Activated gamma-delta T cell treated with Interleukin-2 at 50 U/mL for 16 hours (primary cell): ENCODE measurements at regions not wholly inside any gene's neighbourhood (a gene's known extent, or its start where the extent isn't known, plus 50 kb on each side); places are given as distances from the start of the nearest gene placed in this dataset.
"Not testable (repeated sequence)": the region's sequence is repeated elsewhere in the genome, so short reads cannot be mapped to it uniquely, and the experiment has no call there.

Experiments used
- DNase-seq: peaks from one replicate; pipeline ENCODE4 v3.0.0-alpha.2; 2020

DNA sequence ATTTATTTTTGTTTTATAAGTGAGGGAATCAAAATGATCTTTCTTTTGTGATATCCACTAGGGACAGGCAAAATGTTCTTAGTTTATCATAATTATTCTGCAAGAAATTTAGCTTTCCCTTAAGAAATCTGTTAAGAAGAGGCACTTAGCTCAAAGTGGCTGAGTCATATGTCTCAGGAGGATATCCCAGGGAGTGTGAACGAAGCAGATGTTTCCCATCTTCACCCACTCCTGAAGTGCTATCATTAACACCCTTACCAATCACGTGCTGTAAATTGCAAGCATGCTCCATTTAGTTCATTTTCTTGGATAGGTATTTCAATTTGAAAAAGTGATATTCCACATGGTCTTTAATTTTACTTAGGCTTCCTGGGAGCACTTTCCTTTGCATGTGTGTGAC, 774.3 kb upstream of the TMEFF2 start:
- DNase-seq: no peak

DNA sequence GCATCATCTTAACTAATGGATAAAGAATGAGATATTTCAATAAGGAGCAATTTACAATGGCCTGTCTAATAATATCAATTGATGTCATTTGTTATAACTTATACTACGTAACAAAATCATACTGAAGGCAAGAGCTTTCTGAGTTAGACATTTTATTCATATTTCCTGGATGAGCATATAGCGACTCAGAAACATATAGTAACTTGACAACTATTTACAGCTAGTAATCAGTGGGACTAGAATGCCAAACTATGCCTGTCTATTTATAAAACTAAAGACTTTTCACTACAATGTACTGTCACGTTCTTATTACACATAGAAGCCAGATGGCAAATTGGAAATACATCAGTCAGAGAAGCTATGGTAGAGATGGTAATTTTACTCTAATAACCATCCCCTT, 766.2 kb upstream of the TMEFF2 start:
- DNase-seq: no peak

DNA sequence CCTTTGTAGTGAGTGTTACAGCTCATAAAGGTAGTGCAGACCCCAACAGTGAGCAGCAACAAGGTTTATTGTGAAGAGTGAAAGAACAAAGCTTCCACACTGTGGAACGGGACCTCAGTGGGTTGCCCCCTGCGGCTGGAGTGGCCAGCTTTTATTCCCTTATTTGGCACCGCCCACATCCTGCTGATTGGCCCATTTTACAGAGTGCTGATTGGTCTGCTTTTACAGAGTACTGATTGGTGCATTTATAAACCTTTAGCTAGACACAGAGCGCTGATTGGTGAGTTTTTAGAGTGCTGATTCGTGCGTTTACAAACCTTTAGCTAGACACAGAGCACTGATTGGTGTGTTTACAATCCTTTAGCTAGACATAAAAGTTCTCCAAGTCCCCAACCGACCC, 763.9 kb upstream of the TMEFF2 start:
- DNase-seq: not testable (repeated sequence)

DNA sequence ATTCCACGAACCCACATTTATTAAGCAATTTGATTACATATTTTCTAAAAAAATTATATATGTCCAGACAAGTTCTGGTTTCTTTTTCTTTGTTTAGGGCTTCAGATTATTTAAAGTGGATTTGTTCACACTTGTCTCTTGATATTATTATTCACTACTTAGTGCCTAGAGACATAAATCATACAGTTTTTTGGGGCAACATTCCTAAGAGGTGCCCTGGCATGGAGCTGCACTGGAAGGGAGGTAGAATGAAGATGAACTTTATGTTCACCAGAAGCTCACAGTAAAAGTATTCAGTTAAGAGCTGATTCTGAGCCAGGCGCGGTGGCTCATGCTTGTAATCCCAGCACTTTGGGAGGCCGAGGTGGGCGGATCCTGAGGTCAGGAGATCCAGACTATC, 762.7 kb upstream of the TMEFF2 start:
- DNase-seq: no peak

DNA sequence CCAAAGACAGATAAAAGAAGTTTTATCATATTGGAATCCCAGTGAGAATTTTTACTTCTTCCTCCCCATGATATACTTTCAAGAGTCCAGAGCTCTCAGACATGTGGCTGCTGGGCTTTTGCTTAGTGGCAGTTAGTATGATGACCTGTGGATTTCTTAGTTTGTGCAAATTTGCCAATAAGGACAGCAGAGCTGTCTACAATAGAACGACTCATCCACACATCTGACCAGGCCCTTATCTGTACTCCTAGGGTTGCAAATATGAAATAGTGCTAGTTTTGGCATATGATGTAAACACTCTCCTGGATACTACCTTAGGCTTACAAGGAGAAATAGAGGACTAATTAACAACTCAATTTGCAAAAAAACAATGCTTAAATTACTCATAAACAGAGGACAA, 758.4 kb upstream of the TMEFF2 start:
- no peak for DNase-seq

DNA sequence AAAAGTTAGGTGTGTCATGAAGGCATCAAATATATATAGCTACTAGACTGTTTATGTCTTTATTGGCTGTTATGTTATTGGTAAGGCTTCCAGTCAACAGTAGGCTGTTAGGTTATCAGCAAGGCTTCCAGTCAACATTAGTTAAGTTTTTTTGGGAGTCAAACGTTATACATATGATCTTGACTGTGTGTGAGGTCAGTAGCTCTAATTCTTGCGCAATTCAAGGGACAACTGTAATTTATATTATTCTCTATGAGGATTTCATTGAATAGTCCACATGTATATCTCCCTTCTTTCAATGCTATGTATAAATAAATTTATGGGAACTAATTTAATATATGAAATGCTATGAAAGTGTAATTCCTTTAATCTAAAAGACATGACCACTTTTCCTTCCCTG, 757.5 kb upstream of the TMEFF2 start:
- DNase-seq: no peak

DNA sequence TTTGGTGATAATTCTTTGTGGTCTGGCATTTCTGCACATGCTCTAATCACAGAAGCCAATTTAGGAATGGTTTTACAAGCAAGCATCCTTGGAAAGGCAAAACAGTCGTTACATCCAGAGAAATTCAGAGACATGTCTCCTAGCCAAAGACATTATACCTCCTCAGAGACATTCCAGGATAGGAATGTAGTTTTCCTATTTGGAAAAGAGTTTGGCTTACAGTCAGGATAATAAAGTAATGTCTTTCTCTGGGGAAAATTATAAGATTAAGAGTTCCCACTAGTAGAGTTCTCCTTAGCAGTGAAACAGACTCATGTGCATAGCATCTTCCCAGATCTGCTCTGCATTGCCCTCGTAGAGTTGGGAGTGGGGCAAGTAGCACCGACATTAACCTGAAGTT, 753.6 kb upstream of the TMEFF2 start:
- DNase-seq: no peak

DNA sequence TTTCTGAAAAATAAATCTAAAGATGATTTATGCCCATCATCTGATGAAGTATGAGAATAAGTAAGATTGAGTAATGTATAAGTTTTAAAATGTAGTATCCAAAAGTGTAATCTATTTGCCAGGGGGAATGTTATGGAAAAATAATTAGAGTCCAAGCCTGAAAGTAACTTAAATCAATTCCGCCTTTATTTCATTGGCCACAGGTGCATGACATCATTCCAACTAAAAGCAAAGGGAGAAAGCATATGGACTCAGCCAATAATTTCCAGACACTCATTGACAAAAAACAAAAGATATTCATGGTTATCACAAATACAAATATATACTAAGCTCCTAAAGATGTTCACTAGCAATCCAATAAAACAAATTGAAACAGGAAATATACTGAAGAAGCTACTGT, 752.6 kb upstream of the TMEFF2 start:
- no peak for DNase-seq

DNA sequence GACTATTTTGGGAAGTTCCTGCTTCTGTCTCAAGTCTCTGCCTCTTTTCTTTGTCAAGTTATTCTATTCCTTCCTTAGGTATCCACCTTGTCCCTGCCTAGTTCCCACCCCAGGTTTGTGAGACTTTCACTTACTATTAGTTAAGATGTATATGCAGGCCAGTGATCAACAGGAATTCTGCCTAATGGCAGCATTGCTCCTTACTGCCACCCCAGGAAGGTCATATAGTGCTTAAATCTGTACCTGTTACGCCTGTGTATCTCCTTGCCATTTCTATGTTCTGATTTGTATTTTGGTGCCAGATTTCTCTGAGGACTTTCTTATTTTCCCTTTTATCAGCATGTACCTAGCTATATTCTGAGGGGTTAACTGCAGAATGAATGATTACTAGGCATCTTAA, 746.0 kb upstream of the TMEFF2 start:
- no peak for DNase-seq

DNA sequence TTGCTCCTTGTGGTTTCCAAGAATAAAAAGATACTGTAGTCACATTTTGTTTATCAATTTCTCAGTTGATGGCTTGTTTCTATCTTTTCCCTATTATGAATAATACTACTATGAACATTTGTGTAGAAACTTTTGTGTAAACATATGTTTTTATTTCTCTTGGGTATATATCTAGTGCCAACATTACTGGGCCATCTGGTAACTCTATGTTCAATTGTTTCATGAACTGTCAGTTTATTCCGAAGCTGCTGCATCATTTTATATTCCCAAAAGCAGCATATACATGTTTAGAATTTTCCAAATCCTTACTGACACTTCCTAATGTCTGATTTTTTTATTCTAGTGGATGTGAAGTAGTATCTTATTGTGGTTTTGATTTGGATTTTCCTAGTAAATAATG, 737.6 kb upstream of the TMEFF2 start:
- DNase-seq: no peak

DNA sequence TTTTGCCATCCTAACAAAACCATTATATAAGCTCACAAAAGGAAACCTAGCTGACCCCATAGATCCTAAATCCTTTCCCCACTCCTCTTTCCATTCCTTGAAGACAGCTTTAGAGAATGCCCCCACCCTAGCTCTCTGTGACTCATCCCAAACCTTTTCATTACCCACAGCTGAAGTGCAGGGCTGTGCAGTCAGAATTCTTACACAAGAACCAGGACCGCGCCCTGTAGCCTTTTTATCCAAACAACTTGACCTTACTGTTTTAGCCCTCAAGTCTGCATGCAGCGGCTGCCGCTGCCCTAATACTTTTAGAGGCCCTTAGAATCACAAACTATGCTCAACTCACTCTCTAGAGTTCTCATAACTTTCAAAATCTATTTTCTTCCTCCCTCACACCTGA, 726.9 kb upstream of the TMEFF2 start:
- DNase-seq: not testable (repeated sequence)

DNA sequence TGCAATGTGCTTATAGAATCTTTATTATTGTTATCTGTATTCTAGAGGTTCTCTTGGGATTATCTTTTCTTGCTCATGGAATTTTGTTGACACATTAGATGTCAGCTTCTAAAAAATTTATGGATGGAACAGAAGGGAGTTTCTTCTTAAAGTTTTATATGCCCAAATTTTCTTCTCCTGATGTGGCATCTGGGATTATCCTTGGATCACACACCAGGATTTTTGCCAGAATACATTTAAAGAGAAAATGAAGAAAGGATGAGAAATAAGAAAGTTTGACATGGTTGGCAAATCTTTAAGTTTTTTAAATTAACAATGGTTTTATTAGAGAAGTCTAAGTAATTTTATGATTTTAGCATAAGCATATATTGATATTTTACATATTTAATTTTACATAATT, 706.7 kb upstream of the TMEFF2 start:
- no peak for DNase-seq

DNA sequence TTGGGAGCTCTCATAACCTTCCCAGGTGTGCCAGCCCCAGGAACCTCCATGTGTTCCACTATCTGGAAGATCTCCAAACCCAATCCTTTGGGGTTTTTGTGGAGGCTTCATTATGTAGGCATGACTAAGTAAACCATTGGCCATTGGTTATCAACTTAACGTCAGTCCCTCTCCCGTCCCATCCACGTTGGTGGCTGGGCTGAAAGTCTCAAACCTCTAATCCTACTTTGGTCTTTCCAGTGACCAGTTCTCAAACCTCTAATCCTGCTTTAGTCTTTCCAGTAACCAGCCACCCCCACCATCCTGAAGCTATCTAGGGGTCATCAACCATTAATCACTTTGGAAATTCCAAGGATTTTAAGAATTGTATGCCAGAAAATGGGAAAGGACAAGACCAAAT, 704.7 kb upstream of the TMEFF2 start:
- DNase-seq: no peak

DNA sequence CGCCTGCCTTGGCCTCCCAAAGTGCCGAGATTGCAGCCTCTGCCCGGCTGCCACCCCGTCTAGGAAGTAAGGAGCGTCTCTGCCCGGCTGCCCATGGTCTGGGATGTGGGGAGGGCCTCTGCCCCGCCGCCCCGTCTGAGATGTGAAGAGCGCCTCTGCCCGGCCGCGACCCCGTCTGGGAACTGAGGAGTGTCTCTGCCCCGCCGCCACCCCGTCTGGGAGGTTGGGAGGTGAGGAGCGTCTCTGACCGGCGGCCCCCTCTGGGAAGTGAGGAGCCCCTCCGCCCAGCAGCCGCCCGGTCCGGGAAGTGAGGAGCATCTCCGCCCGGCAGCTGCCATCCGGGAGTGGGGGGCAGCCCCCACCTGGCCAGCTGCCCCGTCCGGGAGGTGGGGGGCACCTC, 699.2 kb upstream of the TMEFF2 start:
- not testable (repeated sequence) for DNase-seq

DNA sequence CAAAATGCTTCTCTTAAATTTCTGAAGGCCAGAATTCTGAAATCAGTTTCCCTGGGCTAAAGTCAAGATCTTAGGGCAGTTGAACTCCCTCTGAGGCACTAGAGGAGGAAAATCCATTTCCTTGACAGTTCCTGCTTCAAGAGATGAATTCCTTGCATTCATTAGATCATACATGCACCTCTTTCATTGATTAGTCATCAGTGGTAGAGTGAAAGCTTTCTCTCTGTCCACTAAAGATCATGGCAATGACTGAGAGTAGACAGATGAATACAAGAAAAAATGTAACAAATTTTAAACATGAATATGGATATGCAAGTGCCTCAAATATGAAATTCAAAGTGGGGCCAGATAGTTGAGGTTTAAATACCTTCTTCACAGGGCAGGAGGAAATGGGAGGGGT, 693.4 kb upstream of the TMEFF2 start:
- no peak for DNase-seq

DNA sequence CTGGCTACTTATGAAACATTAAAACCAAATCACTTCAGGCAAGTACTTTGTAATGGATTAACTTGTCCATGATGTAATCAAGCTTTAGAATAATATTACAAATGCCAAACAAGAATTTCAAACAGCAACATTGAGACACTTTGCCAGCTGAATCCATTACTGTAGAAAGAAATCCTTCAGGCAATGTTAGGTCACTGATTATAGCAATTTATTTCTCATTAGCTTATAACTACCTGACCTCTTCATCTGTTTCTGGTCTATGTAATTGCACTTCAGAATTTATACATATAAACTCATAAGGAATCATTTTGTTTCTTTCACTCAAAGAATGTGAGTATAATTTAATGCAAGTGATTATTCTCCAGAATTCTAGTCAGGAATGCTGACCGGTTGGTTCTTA, 692.6 kb upstream of the TMEFF2 start:
- no peak for DNase-seq

DNA sequence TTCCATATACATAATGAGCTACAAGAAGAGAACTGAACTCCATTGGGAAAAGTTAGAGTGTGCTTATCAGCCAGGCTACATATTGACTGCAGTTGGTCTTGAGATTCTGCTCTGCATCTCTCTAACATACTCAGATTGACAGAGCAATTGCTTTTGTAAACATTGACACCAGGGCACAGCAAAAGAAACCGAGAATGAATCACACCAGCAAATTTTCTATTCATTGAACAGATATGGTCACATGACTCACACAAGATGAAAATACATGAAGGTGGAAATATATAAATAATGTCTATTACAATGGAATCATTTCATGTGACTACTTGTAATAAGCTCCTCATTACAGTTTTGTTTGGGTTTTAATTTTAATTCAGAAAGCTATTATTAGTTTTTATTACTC, 691.9 kb upstream of the TMEFF2 start:
- DNase-seq: no peak

DNA sequence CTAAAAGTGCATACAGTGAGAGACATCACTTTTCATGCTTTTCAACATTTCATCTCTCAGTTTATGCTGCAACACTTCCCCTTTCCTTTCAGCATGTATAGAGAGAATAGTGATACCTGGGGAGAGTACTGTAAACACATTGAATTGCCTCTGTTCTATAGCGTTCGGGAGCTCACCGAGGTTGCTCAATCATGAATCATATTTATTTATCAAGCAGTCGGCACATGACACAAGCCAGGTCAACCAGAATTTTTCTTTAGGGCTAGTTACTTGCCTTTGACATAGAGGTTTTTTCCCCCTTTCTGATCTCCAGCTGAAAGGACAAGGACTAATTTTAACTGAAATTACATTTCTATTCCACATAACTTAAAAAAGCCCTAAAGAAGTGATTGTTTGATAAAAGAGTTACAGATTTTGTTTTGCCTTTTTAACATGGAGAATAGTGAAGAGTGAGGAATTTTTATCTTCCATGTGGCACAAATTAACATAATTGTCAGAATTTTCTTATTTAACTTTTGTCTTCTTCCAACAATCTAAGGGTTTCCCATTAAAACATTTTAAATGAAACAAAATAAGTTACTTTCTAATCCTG, 690.9 kb upstream of the TMEFF2 start:
- no peak for DNase-seq

DNA sequence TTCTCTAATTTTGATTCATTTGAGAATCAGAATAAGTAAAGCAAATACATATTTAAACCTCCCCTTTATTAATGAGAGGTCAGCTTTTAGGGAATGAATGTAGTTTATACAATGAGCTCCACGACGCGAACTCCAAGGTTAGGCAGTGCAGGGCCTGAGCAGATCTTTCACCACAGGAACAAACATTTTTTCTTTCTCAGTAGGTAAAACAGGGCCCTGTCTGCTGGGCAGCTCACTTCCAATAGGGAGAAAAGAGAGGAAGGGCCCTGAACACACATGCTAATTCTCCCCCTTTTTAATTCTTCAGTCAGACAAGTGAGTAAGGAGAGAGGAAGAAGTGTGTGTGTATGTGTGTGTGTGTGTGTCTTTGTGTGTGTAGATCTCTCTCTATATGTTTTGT, 682.4 kb upstream of the TMEFF2 start:
- DNase-seq: no peak

DNA sequence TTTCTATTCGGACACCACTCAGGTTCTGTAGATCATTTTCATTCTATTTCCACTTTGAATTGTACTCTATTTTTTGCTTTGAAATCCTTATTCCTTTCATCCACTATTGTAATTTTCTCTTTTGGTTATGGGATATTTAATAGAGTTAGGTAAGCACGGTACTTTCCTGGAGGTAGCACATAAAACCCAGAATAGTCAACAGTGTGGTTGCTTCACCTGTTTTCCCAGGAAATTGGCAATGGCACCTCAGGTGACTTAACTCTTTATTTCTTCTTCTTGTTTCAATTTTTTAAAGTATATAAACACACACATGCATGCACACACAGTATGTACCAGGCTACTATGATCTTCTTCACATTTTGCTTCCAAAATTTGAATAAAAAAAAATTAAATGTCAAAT, 682.0 kb upstream of the TMEFF2 start:
- no peak for DNase-seq

DNA sequence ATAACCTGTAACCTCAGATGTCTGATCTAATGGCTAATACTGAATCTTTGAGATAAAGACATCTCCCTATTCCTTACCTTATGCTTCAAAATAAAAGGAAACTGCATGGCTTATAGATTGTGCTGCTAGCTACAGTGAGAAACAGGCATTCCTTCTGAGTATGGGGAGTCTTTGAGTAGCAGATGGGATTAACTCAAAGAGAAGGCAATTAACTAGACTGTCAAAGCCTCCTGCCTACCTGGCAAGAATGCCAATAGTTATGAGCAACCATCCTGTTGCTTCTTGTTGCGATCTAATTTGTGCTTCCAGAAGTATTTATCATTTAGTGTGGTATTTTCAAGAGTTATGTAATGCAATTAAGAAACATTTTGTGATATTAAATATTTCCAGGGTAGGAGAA, 660.0 kb upstream of the TMEFF2 start:
- no peak for DNase-seq

DNA sequence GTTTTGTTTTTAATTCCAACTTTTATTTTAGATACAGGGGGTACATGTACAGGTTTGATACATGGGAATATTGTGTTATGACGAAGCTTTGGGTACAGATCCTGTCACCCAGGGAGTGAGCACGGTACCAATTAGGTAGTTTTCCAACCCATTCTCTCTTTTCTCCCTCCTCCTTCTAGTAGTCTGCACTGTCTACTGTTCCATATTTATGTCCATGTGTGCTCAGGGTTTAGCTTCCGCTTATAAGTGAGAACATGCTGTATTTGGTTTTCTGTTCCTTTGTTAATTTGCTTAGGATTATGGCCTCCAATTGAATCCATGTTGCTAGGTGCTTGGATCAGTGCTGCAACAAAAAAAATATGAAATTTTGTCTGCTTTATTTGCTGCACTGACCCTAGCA, 659.3 kb upstream of the TMEFF2 start:
- DNase-seq: no peak

DNA sequence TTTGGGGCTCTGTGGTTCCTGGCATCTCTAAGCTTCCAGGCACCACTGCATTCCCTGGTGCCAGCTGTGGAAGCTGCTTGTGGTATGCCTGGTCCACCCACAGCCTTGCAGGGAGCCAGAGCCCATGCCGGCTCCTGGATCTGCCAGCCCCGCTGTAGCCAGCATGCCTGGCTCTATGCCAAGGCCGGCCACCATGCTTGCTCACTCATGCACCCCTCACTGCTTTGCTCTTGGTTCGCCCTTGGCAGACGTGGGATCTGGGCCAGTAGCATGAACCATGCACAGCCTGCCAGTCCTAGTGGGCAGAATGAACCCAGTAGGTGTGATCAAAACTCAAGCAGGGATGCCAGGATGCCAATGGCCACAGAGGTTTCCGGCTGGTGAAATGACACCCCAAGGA, 634.2 kb upstream of the TMEFF2 start:
- no peak for DNase-seq

DNA sequence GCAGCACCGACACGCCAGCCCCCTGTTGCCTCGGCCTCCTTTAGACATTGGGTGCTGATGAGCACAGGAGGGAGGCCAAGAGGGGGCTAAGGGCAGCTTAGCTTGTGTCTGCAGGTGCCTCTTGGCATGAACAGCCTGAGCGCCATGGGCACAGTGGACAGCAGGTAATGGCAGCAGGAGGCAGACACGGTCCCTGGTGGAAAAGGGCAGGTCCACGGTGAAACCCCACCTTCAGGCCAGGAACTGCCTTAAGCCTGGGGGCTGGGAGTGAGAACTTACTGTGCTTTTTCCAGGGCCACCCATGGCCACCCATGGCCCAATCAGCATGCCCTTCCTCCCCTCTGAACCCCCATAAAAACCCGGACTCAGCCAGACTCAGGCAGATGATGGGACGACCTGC, 633.4 kb upstream of the TMEFF2 start:
- DNase-seq: no peak

DNA sequence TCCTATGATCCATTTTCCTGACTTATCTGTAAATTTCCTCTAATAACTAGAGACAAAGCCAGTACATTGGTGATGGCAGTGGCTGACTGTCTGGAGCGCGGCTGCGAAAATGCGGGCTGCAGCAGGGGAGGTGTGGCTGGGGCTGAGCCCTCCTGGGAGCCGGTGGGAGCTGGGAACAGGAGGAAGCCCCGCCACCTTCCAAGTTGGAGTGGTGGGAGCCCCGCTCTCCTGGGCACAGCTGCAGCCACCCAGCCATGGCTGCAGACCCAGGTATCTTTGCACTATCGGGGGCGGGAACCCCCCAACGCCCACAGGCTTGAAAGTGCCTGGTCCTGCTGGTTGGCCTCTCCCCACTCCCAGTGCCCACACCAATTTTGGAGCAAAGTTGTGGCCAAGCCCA, 633.0 kb upstream of the TMEFF2 start:
- DNase-seq: no peak

DNA sequence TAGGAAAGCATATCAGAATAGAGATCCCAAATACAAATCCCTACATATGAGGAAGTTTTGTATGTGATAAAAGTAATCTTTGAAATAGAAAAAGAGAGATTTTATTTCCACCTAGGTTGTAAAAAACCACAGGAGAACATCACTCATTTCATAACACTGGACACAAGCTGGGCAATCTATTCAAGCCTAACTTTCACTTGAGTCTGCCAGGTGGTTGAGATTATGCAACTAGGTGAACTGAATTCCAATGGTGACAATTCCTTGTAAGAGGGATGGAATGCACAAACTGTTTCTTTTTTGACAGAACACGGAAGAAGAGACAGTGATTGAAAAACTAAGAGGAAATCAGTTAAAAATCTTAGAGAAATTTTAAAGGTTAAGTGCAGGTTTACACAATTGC, 619.6 kb upstream of the TMEFF2 start:
- DNase-seq: no peak
